IMR-90 (cell line): ENCODE measurements at regions not wholly inside any gene's neighbourhood (a gene's known extent, or its start where the extent isn't known, plus 50 kb on each side); places are given as distances from the start of the nearest gene placed in this dataset.

Experiments
- ATAC-seq: fragments of 200-7000 bp; cut with Tn5 transposase; 2 replicates; pipeline ENCODE4 v1.9.1; 2020; ENCODE audit warnings: low read depth, mild to moderate bottlenecking, moderate library complexity
- BruUV-seq: library from RNA; stranded (reverse); fragments of 400-500 nt; replicated peaks from 2 replicates; lab custom pipeline; 2021; lab: Mats Ljungman, UMichigan
- CTCF ChIA-PET: fragments of 300-600 bp; formaldehyde crosslinking; extraction: SDS; loops from one replicate; lab custom pipeline; 2021; ENCODE audit warnings: antibody characterized with exemption; lab: Yijun Ruan, JAX
- POLR2A ChIA-PET: fragments of 300-600 bp; sonication (Branson Sonifier 250); formaldehyde crosslinking; loops from one replicate; lab custom pipeline; 2022; ENCODE audit warnings: antibody characterized with exemption; ENCODE audit not compliant: unreplicated experiment; lab: Charles Lee
- DNase-seq: peaks from one replicate; pipeline ENCODE4 v3.0.0; 2013
- H2AFZ ChIP-seq: replicated peaks from 2 replicates; pipeline ENCODE3; 2013; ENCODE audit warnings: low read length, mild to moderate bottlenecking; ENCODE audit not compliant: poor library complexity
- H2AK5ac ChIP-seq: 2 replicates; pipeline ENCODE4 v1.6.1; 2013; ENCODE audit warnings: low read depth, low read length, inconsistent platforms
- H2AK9ac ChIP-seq: replicated peaks from 2 replicates; pipeline ENCODE3; 2013; ENCODE audit warnings: mild to moderate bottlenecking, low read depth, low read length, moderate library complexity; ENCODE audit not compliant: poor library complexity
- H2BK120ac ChIP-seq: 2 replicates; pipeline ENCODE4 v1.6.1; 2013; ENCODE audit warnings: low read depth, low read length, inconsistent platforms
- H2BK15ac ChIP-seq: 3 replicates; pipeline ENCODE4 v1.6.1; 2013; ENCODE audit warnings: low read depth, low read length, inconsistent platforms
- H2BK20ac ChIP-seq: 2 replicates; pipeline ENCODE4 v1.6.1; 2013; ENCODE audit warnings: low read depth, mild to moderate bottlenecking, inconsistent platforms, low read length, moderate library complexity
- H2BK5ac ChIP-seq: 2 replicates; pipeline ENCODE4 v1.6.1; 2013; ENCODE audit warnings: mild to moderate bottlenecking, low read depth, low read length, inconsistent platforms; ENCODE audit not compliant: poor library complexity, severe bottlenecking
- H3K14ac ChIP-seq: replicated peaks from 2 replicates; pipeline ENCODE4 v1.6.1; 2013; ENCODE audit warnings: low read depth, low read length, inconsistent platforms
- H3K18ac ChIP-seq: 2 replicates; pipeline ENCODE4 v1.6.1; 2013; ENCODE audit warnings: low read depth, low read length, control low read depth
- H3K23ac ChIP-seq: 2 replicates; pipeline ENCODE4 v1.6.1; 2013; ENCODE audit warnings: low read depth, low read length, inconsistent platforms
- H3K27ac ChIP-seq: 2 replicates; pipeline ENCODE4 v1.5.1; 2013; ENCODE audit warnings: mild to moderate bottlenecking, control low read depth, low read length; ENCODE audit not compliant: insufficient read depth
- H3K27me3 ChIP-seq: 2 replicates; pipeline ENCODE4 v1.6.1; 2013; ENCODE audit warnings: low read length; ENCODE audit not compliant: control insufficient read depth, insufficient read depth
- H3K36me3 ChIP-seq: 2 replicates; pipeline ENCODE4 v1.6.1; 2013; ENCODE audit warnings: low read length, mixed read lengths; ENCODE audit not compliant: control insufficient read depth, insufficient read depth
- H3K4ac ChIP-seq: 2 replicates; pipeline ENCODE4 v1.6.1; 2013; ENCODE audit warnings: low read depth, low read length, inconsistent platforms
- H3K4me1 ChIP-seq: 2 replicates; pipeline ENCODE4 v1.6.1; 2013; ENCODE audit warnings: low read length, mixed read lengths; ENCODE audit not compliant: control insufficient read depth, insufficient read depth
- H3K4me2 ChIP-seq: 2 replicates; pipeline ENCODE4 v1.6.1; 2013; ENCODE audit warnings: low read depth, mild to moderate bottlenecking, control low read depth, low read length, moderate library complexity
- H3K4me3 ChIP-seq: 2 replicates; pipeline ENCODE4 v1.5.1; 2013; ENCODE audit warnings: low read depth, mild to moderate bottlenecking, control low read depth, low read length, moderate library complexity; ENCODE audit not compliant: insufficient read depth
- H3K56ac ChIP-seq: 2 replicates; pipeline ENCODE4 v1.6.1; 2013; ENCODE audit warnings: low read length, inconsistent platforms; ENCODE audit not compliant: insufficient read depth; ENCODE audit errors: extremely low read depth
- H3K79me1 ChIP-seq, 2 experiments: 2 replicates each; pipeline ENCODE4 v1.6.1; 2013; ENCODE audit warnings: low read length in 2 of 2, inconsistent platforms in 1 of 2, low read depth in 1 of 2
- H3K9ac ChIP-seq: 2 replicates; pipeline ENCODE4 v1.6.1; 2013; ENCODE audit warnings: low read depth, low read length, control low read depth
- H3K9me1 ChIP-seq: 2 replicates; pipeline ENCODE4 v1.6.1; 2013; ENCODE audit warnings: low read length, inconsistent platforms; ENCODE audit not compliant: insufficient read depth
- H3K9me3 ChIP-seq: 2 replicates; pipeline ENCODE4 v1.6.1; 2013; ENCODE audit warnings: low read length; ENCODE audit not compliant: control insufficient read depth, insufficient read depth
- H4K20me1 ChIP-seq: 2 replicates; pipeline ENCODE4 v1.6.1; 2013; ENCODE audit warnings: low read length, inconsistent platforms; ENCODE audit not compliant: insufficient read depth
- H4K5ac ChIP-seq: 2 replicates; pipeline ENCODE4 v1.6.1; 2013; ENCODE audit warnings: mild to moderate bottlenecking, low read depth, low read length, control low read depth
- H4K8ac ChIP-seq, 2 experiments: 2 replicates each; pipeline ENCODE4 v1.6.1; 2013; ENCODE audit warnings: low read depth in 2 of 2, low read length in 2 of 2, control low read depth in 1 of 2, inconsistent platforms in 1 of 2
- H4K91ac ChIP-seq: 2 replicates; pipeline ENCODE4 v1.6.1; 2013; ENCODE audit warnings: low read depth, low read length, inconsistent platforms; ENCODE audit not compliant: insufficient read depth
- CEBPB ChIP-seq: IDR thresholded peaks from 2 replicates; pipeline ENCODE4 v1.6.1; 2012; ENCODE audit warnings: low read depth, low read length, improper control_type of control experiment
- ELK1 ChIP-seq: fragments of 150-350 bp; IDR thresholded peaks from 2 replicates; pipeline ENCODE4 v1.6.1; 2016; ENCODE audit warnings: low read depth, mild to moderate bottlenecking, low read length, moderate library complexity, borderline replicate concordance
- RAD21 ChIP-seq: IDR thresholded peaks from 2 replicates; pipeline ENCODE4 v1.6.1; 2012; ENCODE audit warnings: low read length, improper control_type of control experiment
- RCOR1 ChIP-seq: IDR thresholded peaks from 2 replicates; pipeline ENCODE4 v1.6.1; 2012; ENCODE audit warnings: mild to moderate bottlenecking, low read length, improper control_type of control experiment; ENCODE audit not compliant: insufficient replicate concordance
- USF2 ChIP-seq: fragments of 150-350 bp; IDR thresholded peaks from 2 replicates; pipeline ENCODE4 v1.6.1; 2017; ENCODE audit warnings: mild to moderate bottlenecking, antibody characterized with exemption, low read length, low read depth
- WGBS, 2 experiments: methylation state at CpG; one replicate each; pipeline versions ENCODE4 v1.1.5 to v1.1.7; 2013; ENCODE audit warnings: missing lambda C conversion rate in 2 of 2; ENCODE audit not compliant: insufficient read length in 1 of 2; ENCODE audit errors: extremely low coverage in 2 of 2; 5-methylcytosine and 5-hydroxymethylcytosine counted together
- dilution Hi-C: fragments of 300-500 bp; cut with HindIII; formaldehyde crosslinking; loops from one replicate; pipeline ENCODE4 v1.14.3; 2018; ENCODE audit warnings: low sequenced_read_pairs; ENCODE audit not compliant: unreplicated experiment
- in situ Hi-C: fragments of 300-500 bp; cut with MboI; formaldehyde crosslinking; loops from 3 replicates; pipeline ENCODE4 v1.14.3; 2019; ENCODE audit warnings: low sequenced_read_pairs, inconsistent platforms, mixed read lengths
- intact Hi-C: fragments of 100-400 bp; cut with micrococcal nuclease; formaldehyde crosslinking; loops from 2 replicates; pipeline ENCODE4 v1.10.0; 2022

GRCh38 chr10:64426745-64427144 lies 905.5 kb downstream of the REEP3 start:
- H3K9ac ChIP-seq: no peak overlapping the region
- no peak overlapping the region for H4K8ac ChIP-seq
- POLR2A ChIA-PET: no interaction called here
- no peak overlapping the region for H3K14ac ChIP-seq
- no peaks in the 10 kb centered on the region for H4K20me1 ChIP-seq
- H3K4me1 ChIP-seq: no peaks in the 10 kb centered on the region
- no peaks in the 10 kb centered on the region for H3K36me3 ChIP-seq
- no peak for TF ChIP-seq ELK1
- no peak for TF ChIP-seq CEBPB
- TF ChIP-seq RAD21: no peak
- TF ChIP-seq RCOR1: no peak
- no peak for TF ChIP-seq USF2
- CTCF ChIA-PET: no interaction called here
- no peaks in the 10 kb centered on the region for H3K27me3 ChIP-seq
- no peak overlapping the region for H3K4me2 ChIP-seq
- no peaks in the 10 kb centered on the region for H3K9me1 ChIP-seq
- intact Hi-C loops (no loop called here), dilution Hi-C loops (no loop called here), in situ Hi-C loops (no loop called here)
- no CpG with 5 or more reads among the region's 3 CpGs for WGBS, 2 experiments
- BruUV-seq: no TSS peak
- no peak overlapping the region for H3K23ac ChIP-seq
- no peak overlapping the region for H3K4ac ChIP-seq
- no peak overlapping the region for H2BK120ac ChIP-seq
- H2AK5ac ChIP-seq: no peak overlapping the region
- H4K91ac ChIP-seq: no peak overlapping the region
- H3K79me1 ChIP-seq: no peaks in the 10 kb centered on the region
- no peak overlapping the region for H3K56ac ChIP-seq
- no peak overlapping the region for H2AK9ac ChIP-seq
- no peak overlapping the region for H2BK20ac ChIP-seq
- no peak overlapping the region for H2BK15ac ChIP-seq
- DNase-seq (no peak), ATAC-seq (no peak)
- H4K5ac ChIP-seq: no peak overlapping the region
- no peak overlapping the region for H3K18ac ChIP-seq
- no peak overlapping the region for H2AFZ ChIP-seq
- H2BK5ac ChIP-seq: no peak overlapping the region
- H3K9me3 ChIP-seq: no peaks in the 10 kb centered on the region
- no peak overlapping the region for H3K4me3 ChIP-seq
- no peak overlapping the region for H3K27ac ChIP-seq
